ENCODE measurements at regions not wholly inside any gene's neighbourhood (a gene's known extent, or its start where the extent isn't known, plus 50 kb on each side); places are given as distances from the start of the nearest gene placed in this dataset.

DNA sequence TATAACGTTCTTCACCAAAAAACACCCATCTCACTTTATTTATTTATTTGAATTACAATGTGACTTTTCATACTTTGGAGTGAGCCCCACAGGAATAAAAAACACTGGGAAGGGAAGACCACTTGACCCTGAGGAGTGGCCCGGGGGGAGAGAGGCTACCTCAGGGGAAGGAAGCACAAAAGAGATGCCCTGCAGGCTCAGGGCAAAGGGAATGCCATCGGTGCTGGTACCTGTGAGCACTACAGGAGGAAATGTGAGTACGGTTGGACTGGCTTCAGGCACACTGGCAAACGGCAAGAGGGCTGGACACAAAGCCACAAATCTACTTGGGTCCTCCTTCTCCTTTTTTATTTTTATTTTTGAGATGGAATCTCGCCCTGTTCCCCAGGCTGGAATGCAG is 363.9 kb upstream of the KLF4 start:
- TF ChIP-seq, protein P1, sequence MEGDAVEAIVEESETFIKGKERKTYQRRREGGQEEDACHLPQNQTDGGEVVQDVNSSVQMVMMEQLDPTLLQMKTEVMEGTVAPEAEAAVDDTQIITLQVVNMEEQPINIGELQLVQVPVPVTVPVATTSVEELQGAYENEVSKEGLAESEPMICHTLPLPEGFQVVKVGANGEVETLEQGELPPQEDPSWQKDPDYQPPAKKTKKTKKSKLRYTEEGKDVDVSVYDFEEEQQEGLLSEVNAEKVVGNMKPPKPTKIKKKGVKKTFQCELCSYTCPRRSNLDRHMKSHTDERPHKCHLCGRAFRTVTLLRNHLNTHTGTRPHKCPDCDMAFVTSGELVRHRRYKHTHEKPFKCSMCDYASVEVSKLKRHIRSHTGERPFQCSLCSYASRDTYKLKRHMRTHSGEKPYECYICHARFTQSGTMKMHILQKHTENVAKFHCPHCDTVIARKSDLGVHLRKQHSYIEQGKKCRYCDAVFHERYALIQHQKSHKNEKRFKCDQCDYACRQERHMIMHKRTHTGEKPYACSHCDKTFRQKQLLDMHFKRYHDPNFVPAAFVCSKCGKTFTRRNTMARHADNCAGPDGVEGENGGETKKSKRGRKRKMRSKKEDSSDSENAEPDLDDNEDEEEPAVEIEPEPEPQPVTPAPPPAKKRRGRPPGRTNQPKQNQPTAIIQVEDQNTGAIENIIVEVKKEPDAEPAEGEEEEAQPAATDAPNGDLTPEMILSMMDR (IDR thresholded peaks at IDR 0.05), result no peak
- TF ChIP-seq EZH2 (IDR thresholded peaks at IDR 0.05; ENCODE audit: borderline replicate concordance, insufficient read depth, low read depth, low read length, poor library complexity, severe bottlenecking), result no peak

Measured in B cell (primary cell).